ENCODE measurements at regions not wholly inside any gene's neighbourhood (a gene's known extent, or its start where the extent isn't known, plus 50 kb on each side); places are given as distances from the start of the nearest gene placed in this dataset.
A peak's percentile ranks its signal among the peaks of the same experiment; 100 is the strongest.

DNA sequence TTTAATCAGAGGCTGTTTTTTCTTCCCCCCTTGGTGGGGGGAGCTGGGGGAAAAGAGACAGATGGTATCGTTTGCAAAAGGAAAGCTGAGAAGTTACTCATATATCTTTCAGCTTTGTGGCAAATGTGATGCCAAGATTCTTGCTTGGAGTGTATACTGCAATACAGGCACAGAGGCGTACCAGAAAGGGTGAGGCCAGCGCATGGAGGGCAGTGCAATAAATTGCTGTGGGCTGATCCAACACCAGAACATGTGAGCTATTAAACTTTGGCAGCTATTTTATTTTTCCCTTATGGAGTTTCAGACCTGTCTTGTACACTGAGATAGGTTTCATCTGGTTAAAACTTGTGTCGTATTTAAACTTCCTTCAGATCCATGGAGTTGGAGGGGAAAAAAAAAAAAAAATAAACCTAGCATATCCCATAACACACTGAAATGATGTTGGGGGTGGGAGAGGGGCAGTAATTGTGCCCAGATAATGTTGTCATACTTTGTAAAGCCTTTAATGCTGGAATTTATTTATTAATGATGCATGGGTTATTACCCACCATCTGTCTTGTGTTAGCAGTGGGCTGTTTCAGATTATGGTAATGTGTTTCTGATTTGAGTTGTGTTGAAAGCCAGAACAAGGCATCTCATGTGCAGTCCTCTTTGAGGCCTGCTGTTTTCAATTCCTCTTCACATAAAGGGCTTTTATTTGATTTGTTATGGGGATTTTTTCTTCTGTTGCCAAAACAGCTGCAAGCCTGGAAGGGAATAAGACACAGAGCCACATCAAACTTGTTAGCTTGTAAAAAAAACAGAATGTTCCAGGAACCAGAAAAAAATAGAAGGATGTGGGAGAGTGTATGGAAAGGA is 891.3 kb downstream of the TLE1 start:
- H3K9me3 ChIP-seq, result peaks cover 0 to 16% (median 0%) of the 10 kb centered on the region in 12 donors
- H3K27me3 ChIP-seq, result no peaks in the 10 kb centered on the region
- ATAC-seq (peak; percentile 70 to 85 (median 78)), DNase-seq (peak in 3 of 5 donors; percentile 9 to 35 (median 27))
- 57 to 69% (median 62%) methylated on average over 4 of the region's 4 CpGs for WGBS, 4 donors
- intact Hi-C loops (cut with DNase I), result no loop called here
- H3K4me1 ChIP-seq, result peaks cover 0 to 13% (median 0%) of the 10 kb centered on the region in 12 donors
- H3K27ac ChIP-seq, result peak overlapping the region in 6 of 12 donors; percentile 21 to 74 (median 32)
- H3K4me3 ChIP-seq, result no peak overlapping the region
- H3K36me3 ChIP-seq, result no peaks in the 10 kb centered on the region
- no peak for TF ChIP-seq POLR2A (IDR thresholded peaks at IDR 0.05)
- TF ChIP-seq, protein P1, sequence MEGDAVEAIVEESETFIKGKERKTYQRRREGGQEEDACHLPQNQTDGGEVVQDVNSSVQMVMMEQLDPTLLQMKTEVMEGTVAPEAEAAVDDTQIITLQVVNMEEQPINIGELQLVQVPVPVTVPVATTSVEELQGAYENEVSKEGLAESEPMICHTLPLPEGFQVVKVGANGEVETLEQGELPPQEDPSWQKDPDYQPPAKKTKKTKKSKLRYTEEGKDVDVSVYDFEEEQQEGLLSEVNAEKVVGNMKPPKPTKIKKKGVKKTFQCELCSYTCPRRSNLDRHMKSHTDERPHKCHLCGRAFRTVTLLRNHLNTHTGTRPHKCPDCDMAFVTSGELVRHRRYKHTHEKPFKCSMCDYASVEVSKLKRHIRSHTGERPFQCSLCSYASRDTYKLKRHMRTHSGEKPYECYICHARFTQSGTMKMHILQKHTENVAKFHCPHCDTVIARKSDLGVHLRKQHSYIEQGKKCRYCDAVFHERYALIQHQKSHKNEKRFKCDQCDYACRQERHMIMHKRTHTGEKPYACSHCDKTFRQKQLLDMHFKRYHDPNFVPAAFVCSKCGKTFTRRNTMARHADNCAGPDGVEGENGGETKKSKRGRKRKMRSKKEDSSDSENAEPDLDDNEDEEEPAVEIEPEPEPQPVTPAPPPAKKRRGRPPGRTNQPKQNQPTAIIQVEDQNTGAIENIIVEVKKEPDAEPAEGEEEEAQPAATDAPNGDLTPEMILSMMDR (IDR thresholded peaks at IDR 0.05), result no peak

DNA sequence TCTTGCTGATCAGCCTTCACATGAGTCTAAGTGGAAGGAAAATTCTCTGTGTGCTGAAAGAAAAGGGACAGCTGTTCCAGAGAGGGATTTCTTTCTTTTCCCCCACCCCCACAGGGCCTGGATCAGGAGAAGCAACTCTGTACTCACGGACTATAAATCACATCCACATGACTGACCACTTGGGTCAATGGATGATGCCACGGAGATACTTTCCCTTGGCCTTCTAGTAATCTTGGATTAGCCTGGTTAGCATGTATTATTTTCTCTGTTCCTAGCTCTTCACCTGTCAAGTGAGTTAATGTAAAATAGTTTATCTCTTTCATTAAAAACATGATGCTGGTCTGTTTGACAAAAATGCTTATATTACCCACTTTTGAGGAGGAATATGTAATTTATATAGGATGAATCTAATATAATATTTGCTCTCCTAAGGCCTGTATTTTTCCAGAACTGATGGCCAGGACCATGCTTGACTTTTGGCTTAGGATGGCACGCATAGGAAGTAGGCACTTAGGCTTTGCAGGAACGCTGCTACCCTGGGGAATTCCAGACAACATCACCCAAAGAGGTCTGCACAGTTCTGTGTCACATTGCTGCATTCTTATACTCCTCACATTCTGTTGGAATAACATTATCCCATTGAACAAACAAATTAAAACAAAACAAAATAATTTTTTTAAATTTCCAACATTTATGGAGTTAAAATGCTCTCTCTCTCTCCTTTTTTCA is 892.1 kb downstream of the TLE1 start:
- H3K27me3 ChIP-seq, result no peaks in the 10 kb centered on the region
- peak in 3 of 5 donors; percentile 23 to 25 (median 25) for DNase-seq
- H3K4me3 ChIP-seq, result no peak overlapping the region
- peaks cover 0 to 15% (median 0%) of the 10 kb centered on the region in 12 donors for H3K4me1 ChIP-seq
- H3K36me3 ChIP-seq, result no peaks in the 10 kb centered on the region
- H3K9me3 ChIP-seq, result peaks cover 0 to 16% (median 0%) of the 10 kb centered on the region in 12 donors
- ATAC-seq, result peak in 3 of 4 donors; percentile 35 to 60 (median 55)
- H3K27ac ChIP-seq, result peak overlapping the region in 6 of 12 donors; percentile 21 to 74 (median 36)
- intact Hi-C loops (cut with DNase I), result no loop called here
- WGBS, 4 donors, result 54 to 66% (median 62%) methylated on average over 4 of the region's 4 CpGs
- no peak for TF ChIP-seq POLR2A (IDR thresholded peaks at IDR 0.05)
- TF ChIP-seq, protein P1 (IDR thresholded peaks at IDR 0.05), result no peak

DNA sequence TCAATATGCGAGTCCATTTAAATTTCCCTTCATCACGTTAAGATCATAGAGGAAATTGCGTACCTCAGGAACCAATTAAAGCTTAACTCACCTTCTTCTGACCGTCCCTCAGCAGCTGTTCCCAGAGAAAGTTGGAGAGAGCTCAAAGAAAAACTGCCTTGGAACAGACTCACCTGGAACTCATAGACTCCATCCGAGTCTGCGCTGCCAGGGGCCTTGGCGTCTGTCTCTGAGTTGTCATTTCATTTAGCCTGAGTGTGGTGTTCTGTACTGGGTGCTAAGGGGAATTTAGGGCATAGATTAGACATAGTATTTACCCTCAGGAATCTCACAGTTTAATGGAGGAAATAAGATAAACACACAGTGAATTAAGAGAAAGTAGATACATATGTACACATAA is 892.7 kb downstream of the TLE1 start:
- DNase-seq (no peak), ATAC-seq (no peak)
- Histone ChIP-seq H3K4me3 (no peak overlapping the region), H3K27ac (peak overlapping the region in 3 of 12 donors; percentile 24 to 74 (median 35)), H3K36me3 (no peaks in the 10 kb centered on the region), H3K27me3 (no peaks in the 10 kb centered on the region), H3K9me3 (peaks cover 0 to 16% (median 0%) of the 10 kb centered on the region in 12 donors), H3K4me1 (peaks cover 0 to 20% (median 0%) of the 10 kb centered on the region in 12 donors)
- intact Hi-C loops (cut with DNase I), result no loop called here
- WGBS, 4 donors, result 76 to 81% (median 79%) methylated on average over 7 of the region's 7 CpGs
- no peak for TF ChIP-seq POLR2A (IDR thresholded peaks at IDR 0.05)
- TF ChIP-seq, protein P1 (IDR thresholded peaks at IDR 0.05), result no peak

DNA sequence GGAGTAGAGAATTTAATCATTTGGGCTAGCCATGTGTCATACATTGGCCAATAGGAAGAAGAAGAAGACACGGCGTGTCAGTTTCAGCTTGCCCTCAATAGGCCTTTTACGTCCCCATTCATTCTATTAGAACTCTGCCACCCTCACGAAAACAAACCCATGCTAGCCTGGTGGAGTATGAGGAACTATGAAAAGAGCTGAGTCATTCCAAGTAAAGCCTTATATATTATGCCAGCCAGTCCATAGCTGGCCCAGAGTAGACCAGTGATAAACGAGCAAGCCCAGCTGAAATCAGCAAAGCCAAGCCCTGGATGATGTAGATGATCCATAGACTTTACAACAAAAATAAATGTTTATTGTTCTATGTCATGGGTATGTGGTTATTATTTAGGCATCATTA is 895.1 kb downstream of the TLE1 start:
- intact Hi-C loops (cut with DNase I), result no loop called here
- no peaks in the 10 kb centered on the region for H3K27me3 ChIP-seq
- H3K27ac ChIP-seq, result no peak overlapping the region
- ATAC-seq, result no peak
- no peak for TF ChIP-seq POLR2A (IDR thresholded peaks at IDR 0.05)
- H3K4me1 ChIP-seq, result peaks cover 0 to 20% (median 0%) of the 10 kb centered on the region in 12 donors
- 79 to 88% (median 79%) methylated on average over 5 of the region's 5 CpGs for WGBS, 4 donors
- H3K36me3 ChIP-seq, result no peaks in the 10 kb centered on the region
- H3K4me3 ChIP-seq, result no peak overlapping the region
- DNase-seq, result no peak
- no peaks in the 10 kb centered on the region for H3K9me3 ChIP-seq
